Astrocyte of the spinal cord (primary cell): ENCODE measurements at regions not wholly inside any gene's neighbourhood (a gene's known extent, or its start where the extent isn't known, plus 50 kb on each side); places are given as distances from the start of the nearest gene placed in this dataset.
A peak's percentile ranks its signal among the peaks of the same experiment; 100 is the strongest.

Source experiments
- DNase-seq: peaks from one replicate; pipeline ENCODE4 v3.0.0; 2011; ENCODE audit warnings: low read depth, low spot score
- H3K4me3 ChIP-seq: 2 replicates; pipeline ENCODE4 v1.5.1; 2011; ENCODE audit warnings: low read depth, mild to moderate bottlenecking, low read length, moderate library complexity
- in situ Hi-C: cut with HindIII; loops from 2 replicates; pipeline ENCODE4 v1.10.0; 2017; ENCODE audit warnings: low sequenced_read_pairs
- TF ChIP-seq, protein P1 (sequence below): IDR thresholded peaks from 2 replicates; pipeline ENCODE4 v1.5.1; 2012; ENCODE audit warnings: low read depth, mild to moderate bottlenecking, low read length, inconsistent platforms

DNA sequence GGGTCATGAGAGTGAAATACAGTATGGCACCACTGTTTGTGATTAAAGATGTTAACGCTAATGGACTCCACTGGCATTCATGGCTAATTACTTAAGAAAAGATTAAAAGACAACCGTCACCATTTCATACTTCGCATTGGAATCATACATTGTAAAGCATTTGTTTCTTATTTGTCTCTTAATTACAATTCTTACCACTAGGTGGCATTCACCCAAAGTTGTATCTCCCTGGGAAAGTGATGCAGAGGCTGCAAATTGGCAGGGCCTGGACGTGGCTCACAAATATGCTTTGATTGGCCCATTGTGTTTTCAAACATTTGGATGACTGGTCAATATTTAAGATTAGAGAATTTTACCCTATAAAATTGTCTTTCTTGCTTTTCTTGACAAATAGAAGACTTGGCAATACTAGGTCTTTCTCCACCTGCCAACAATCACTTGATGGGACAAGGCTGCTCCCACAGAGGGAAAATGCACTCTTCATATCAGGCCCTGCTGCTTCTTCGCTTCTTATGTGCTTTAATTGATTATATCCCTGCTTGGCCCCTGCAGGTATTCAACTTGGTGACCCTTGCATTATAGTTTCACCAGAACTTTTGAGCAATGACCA is 72.1 kb upstream of the STARD3NL start:
- peak; percentile 63 for DNase-seq
- TF ChIP-seq, protein P1, sequence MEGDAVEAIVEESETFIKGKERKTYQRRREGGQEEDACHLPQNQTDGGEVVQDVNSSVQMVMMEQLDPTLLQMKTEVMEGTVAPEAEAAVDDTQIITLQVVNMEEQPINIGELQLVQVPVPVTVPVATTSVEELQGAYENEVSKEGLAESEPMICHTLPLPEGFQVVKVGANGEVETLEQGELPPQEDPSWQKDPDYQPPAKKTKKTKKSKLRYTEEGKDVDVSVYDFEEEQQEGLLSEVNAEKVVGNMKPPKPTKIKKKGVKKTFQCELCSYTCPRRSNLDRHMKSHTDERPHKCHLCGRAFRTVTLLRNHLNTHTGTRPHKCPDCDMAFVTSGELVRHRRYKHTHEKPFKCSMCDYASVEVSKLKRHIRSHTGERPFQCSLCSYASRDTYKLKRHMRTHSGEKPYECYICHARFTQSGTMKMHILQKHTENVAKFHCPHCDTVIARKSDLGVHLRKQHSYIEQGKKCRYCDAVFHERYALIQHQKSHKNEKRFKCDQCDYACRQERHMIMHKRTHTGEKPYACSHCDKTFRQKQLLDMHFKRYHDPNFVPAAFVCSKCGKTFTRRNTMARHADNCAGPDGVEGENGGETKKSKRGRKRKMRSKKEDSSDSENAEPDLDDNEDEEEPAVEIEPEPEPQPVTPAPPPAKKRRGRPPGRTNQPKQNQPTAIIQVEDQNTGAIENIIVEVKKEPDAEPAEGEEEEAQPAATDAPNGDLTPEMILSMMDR: peak; percentile 48
- no peak overlapping the region for H3K4me3 ChIP-seq
- in situ Hi-C loops: no loop called here

DNA sequence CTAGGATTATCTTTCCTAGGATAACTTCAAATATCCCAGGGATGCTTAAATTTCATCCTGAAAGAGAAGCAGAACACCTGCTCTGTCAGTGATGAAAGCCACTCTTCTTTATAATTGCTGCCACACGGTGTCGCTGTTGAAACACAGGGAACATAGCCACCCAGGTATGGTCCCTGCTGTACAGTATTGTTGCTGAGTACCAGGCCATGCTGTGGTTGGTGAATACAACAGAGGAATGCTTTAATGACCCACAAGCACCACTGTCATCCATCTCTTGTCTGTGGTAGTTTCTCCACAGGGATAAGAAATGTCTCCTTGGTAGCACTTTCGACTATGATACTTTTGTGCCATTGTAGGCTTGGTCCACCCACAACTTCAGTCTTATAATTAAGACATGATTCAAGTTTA is 70.6 kb upstream of the STARD3NL start:
- in situ Hi-C loops: no loop called here
- H3K4me3 ChIP-seq: no peak overlapping the region
- DNase-seq: peak; percentile 63
- TF ChIP-seq, protein P1: peak; percentile 75

DNA sequence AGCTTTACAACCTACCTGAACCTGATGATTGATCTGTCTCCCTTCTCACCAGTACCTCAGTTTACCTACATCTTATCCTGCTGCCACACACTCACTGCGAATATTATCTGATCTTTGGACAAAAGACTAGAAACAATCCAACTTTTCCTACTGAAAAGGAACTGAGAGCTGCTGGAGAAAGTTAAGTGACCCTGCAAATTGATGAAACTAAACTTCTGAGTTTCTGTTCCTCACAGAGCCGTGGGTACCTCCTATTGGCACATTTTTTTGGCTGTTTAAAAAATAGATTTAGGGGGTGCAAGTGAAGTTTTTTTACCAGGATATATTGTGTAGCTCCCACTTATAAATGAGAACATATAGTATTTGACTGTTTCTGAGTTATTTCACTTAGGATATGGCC is 66.0 kb upstream of the STARD3NL start:
- no peak overlapping the region for H3K4me3 ChIP-seq
- TF ChIP-seq, protein P1: no peak
- in situ Hi-C loops: no loop called here
- no peak for DNase-seq

DNA sequence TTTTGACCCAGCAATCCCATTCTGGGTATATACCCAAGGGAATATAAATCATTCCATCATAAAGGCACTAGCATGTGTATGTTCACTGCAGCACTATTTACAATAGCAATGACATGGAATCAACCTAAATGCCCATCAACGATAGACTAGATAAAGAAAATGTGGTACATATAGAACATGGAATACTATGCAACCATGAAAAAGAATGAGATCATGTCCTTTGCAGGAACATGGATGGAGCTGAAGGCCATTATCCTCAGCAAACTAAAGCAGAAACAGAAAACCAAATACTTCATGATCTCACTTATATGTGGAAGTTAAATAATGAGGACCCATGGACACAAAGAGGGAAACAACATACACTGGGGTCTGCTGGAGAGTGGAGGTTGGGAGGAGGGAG is 58.0 kb upstream of the STARD3NL start:
- no peak for DNase-seq
- TF ChIP-seq, protein P1: no peak
- in situ Hi-C loops: no loop called here
- no peak overlapping the region for H3K4me3 ChIP-seq

DNA sequence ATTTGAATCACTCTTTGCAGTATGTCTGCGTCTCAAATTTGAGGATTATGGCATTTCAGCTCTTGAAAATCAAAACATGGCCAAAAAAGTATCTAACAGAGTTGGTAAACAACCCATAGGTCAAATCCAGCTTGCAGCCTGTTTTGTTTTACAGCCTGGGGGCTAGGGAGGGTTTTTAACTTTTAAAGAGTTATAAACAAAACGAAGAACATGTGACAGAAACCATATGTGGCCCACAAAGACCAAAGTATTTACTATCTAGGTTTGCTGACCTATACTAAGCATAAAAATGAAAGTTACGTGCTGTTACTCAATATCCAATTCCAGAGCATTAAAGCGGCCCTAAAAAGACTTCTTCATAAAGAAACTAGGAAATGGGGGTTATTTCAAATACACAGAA is 55.5 kb upstream of the STARD3NL start:
- DNase-seq: no peak
- H3K4me3 ChIP-seq: no peak overlapping the region
- in situ Hi-C loops: no loop called here
- TF ChIP-seq, protein P1: no peak

DNA sequence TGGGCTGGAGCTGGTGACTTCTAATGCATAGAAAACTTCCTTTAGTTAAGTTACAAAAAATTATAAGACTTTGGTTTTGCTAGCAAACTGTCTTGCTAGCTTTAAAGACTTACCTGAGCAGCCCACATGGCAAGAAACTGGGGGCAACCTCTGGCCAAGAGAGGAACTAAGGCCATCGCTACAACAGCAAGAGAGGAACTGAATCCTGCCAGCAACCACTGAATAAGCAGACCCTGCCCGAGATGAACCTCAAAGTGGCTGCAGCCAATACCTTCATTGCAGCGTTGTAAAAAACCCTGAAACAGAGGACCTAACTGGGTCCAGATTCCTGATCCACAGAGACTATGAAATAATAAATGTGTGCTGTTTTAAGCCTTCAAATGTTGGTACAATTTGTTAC is 54.6 kb upstream of the STARD3NL start:
- in situ Hi-C loops: no loop called here
- H3K4me3 ChIP-seq: no peak overlapping the region
- DNase-seq: no peak
- TF ChIP-seq, protein P1: no peak
